ENCODE measurements at regions not wholly inside any gene's neighbourhood (a gene's known extent, or its start where the extent isn't known, plus 50 kb on each side); places are given as distances from the start of the nearest gene placed in this dataset.

DNA sequence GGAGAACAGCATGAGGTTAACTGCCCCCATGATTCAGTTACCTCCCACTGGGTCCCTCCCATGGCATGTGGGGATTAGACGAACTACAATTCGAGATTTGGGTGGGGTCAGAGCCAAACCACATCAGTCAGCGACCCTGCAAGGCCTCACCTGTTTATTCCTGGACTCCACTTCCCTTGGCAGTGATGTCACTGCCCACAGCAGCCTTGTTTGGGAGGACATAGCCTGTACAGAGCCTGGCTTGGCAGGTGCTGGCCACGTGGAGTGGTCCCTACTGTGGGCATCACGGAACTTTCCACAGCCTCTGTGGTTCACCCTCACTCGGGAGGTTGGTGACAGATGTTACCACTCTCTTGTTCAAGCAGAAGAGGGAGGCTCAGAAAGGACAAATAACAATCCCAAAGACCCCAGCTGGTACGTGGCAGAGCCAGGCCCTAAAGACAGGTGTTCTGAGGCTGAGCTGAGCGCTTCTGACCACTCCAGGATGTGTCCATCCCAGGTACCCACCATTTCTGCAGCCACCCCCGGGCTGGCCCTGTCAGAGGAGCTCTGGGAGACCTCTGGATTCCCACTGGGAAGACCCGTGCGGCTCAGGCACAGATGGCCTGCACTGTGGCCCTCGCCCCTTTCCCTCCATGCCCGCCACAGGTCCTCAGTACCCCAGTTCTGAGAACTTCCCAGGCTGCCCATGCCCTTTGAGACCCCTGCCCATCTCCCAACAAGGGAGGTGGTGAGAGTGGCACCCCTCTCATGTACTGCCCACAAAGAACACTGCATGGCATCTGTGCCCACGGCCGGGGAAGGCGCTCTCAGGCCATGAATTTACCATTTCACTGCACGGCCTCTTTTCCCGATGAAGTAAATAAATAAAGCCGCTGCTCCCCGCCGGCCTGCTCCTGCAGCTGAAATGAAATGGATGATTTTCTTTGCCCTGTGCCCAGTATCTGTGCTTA, 605.8 kb downstream of the TBC1D22A start:
- H3K4me3 ChIP-seq (ENCODE audit: low read depth, low read length), result no peak overlapping the region
- TF ChIP-seq, protein P1, sequence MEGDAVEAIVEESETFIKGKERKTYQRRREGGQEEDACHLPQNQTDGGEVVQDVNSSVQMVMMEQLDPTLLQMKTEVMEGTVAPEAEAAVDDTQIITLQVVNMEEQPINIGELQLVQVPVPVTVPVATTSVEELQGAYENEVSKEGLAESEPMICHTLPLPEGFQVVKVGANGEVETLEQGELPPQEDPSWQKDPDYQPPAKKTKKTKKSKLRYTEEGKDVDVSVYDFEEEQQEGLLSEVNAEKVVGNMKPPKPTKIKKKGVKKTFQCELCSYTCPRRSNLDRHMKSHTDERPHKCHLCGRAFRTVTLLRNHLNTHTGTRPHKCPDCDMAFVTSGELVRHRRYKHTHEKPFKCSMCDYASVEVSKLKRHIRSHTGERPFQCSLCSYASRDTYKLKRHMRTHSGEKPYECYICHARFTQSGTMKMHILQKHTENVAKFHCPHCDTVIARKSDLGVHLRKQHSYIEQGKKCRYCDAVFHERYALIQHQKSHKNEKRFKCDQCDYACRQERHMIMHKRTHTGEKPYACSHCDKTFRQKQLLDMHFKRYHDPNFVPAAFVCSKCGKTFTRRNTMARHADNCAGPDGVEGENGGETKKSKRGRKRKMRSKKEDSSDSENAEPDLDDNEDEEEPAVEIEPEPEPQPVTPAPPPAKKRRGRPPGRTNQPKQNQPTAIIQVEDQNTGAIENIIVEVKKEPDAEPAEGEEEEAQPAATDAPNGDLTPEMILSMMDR (IDR thresholded peaks at IDR 0.05; ENCODE audit: borderline replicate concordance, insufficient read depth, low read depth, low read length), result no peak

GRCh38 chr22:47367107-47367690, 604.7 kb downstream of the TBC1D22A start:
- H3K4me3 ChIP-seq (ENCODE audit: low read depth, low read length), result no peak overlapping the region
- TF ChIP-seq, protein P1 (IDR thresholded peaks at IDR 0.05; ENCODE audit: borderline replicate concordance, insufficient read depth, low read depth, low read length), result no peak

GRCh38 chr22:47366026-47366767, 603.7 kb downstream of the TBC1D22A start:
- TF ChIP-seq, protein P1 (IDR thresholded peaks at IDR 0.05; ENCODE audit: borderline replicate concordance, insufficient read depth, low read depth, low read length), result no peak
- H3K4me3 ChIP-seq (ENCODE audit: low read depth, low read length), result no peak overlapping the region

DNA sequence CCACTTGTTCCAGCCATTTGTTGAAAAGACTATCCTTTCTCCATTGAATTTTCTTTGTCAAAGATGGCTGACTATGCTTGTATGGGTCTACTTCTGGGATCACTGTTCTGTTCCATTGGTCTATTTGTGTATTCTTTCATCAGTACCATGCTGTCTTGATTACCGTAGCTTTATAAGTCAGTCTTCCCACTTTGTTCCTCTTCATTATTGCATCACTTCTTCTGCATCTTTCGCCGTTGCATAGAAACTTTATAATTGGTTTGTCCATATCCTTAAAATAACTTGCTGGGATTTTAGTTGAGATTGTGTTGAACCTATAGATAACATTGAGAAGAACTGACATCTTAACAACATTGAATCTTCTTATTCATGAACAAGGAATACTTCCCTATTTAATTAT, 598.8 kb downstream of the TBC1D22A start:
- TF ChIP-seq, protein P1 (IDR thresholded peaks at IDR 0.05; ENCODE audit: borderline replicate concordance, insufficient read depth, low read depth, low read length), result no peak

GRCh38 chr22:47357493-47357892, 595.0 kb downstream of the TBC1D22A start:
- TF ChIP-seq, protein P1 (IDR thresholded peaks at IDR 0.05; ENCODE audit: borderline replicate concordance, insufficient read depth, low read depth, low read length), result no peak
- no peak overlapping the region for H3K4me3 ChIP-seq (ENCODE audit: low read depth, low read length)

More for the DNA sequence above, 598.8 kb downstream of the TBC1D22A start:
- no peak overlapping the region for H3K4me3 ChIP-seq (ENCODE audit: low read depth, low read length)

DNA sequence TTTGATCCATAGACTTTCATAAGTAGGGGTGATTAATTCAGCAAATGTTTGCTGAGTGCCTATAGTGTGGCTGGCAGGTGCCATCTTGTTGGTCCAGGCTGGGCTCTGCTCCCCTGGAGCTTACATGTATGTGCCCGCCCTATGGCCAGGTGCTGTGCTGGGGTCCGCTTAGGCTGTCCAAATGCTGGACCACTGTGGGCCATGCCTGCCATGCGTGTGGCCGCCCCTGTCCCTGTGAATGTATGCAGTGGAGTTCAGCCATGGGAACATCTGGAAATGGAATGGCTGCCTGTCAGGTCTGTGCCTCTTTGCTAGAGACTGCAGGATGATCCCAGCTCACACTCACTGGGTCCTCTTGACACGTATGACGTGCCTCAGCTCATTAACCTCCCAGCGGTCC, 594.6 kb downstream of the TBC1D22A start:
- TF ChIP-seq, protein P1 (IDR thresholded peaks at IDR 0.05; ENCODE audit: borderline replicate concordance, insufficient read depth, low read depth, low read length), result no peak
- no peak overlapping the region for H3K4me3 ChIP-seq (ENCODE audit: low read depth, low read length)
